K562 (cell line): ENCODE measurements at regions not wholly inside any gene's neighbourhood (a gene's known extent, or its start where the extent isn't known, plus 50 kb on each side); places are given as distances from the start of the nearest gene placed in this dataset.

ENCODE experiments used
- ATAC-seq: fragments of 200-7000 bp; cut with Tn5 transposase; 3 replicates; pipeline ENCODE4 v1.9.1; 2020; ENCODE audit warnings: moderate library complexity
- BruUV-seq: library from RNA; stranded (reverse); fragments of 400-500 nt; replicated peaks from 2 replicates; lab custom pipeline; 2021; lab: Mats Ljungman, UMichigan
- CTCF ChIA-PET: fragments of 300-600 bp; formaldehyde crosslinking; extraction: SDS; loops from one replicate; lab custom pipeline; 2021; ENCODE audit warnings: low intra/inter-chr PET ratio; lab: Yijun Ruan, JAX
- POLR2A ChIA-PET: fragments of 300-600, 350-650 bp; sonication (Branson Sonifier 250); formaldehyde crosslinking; extraction: SDS; loops from one replicate; lab custom pipeline; 2021; ENCODE audit warnings: antibody characterized with exemption, inconsistent platforms; lab: Yijun Ruan, JAX
- DNase-seq, 4 experiments: peaks; one replicate each; pipeline versions ENCODE4 v3.0.0 to v3.0.0-alpha.2; 2011 to 2018; ENCODE audit warnings: low spot score in 3 of 4, mixed read lengths in 3 of 4; ENCODE audit errors: extremely low read depth in 1 of 4
- FAIRE-seq: peaks from 2 replicates; lab custom pipeline; 2011; peaks lifted over from hg19 to GRCh38; lab: Jason Lieb, UNC
- H2AFZ ChIP-seq: 2 replicates; pipeline ENCODE4 v1.6.0; 2011; ENCODE audit warnings: low read depth, low read length, control low read depth, inconsistent platforms
- H3K27ac ChIP-seq: fragments of 200-600 bp; 3 replicates; pipeline ENCODE4 v1.8.0; 2011; ENCODE audit warnings: low read depth, mild to moderate bottlenecking, control low read depth, inconsistent platforms, low read length, moderate library complexity, mixed read lengths; ENCODE audit errors: extremely low read depth
- H3K27me3 ChIP-seq, 2 experiments: fragments of 300-600 bp in 1 of 2; 2 replicates in 1 of 2; 3 replicates in 1 of 2; pipeline versions ENCODE4 v1.6.0 to v1.8.0; 2011; ENCODE audit warnings: inconsistent platforms in 2 of 2, low read length in 2 of 2, mild to moderate bottlenecking in 1 of 2, mixed read lengths in 1 of 2, moderate library complexity in 1 of 2; ENCODE audit not compliant: control insufficient read depth in 2 of 2, insufficient read depth in 2 of 2
- H3K36me3 ChIP-seq: fragments of 300-600 bp; 3 replicates; pipeline ENCODE4 v1.8.0; 2011; ENCODE audit warnings: mild to moderate bottlenecking, low read length, inconsistent platforms; ENCODE audit not compliant: control insufficient read depth, insufficient read depth
- H3K4me1 ChIP-seq, 2 experiments: fragments of 200-600 bp in 1 of 2; replicated peaks in 1 of 2; 2 replicates in 1 of 2; 3 replicates in 1 of 2; pipeline versions ENCODE4 v1.5.1 to v1.8.0; 2011; ENCODE audit warnings: inconsistent platforms in 2 of 2, low read length in 2 of 2, mild to moderate bottlenecking in 1 of 2, mixed read lengths in 1 of 2, moderate library complexity in 1 of 2; ENCODE audit not compliant: control insufficient read depth in 2 of 2, insufficient read depth in 2 of 2
- H3K4me2 ChIP-seq: 2 replicates; pipeline ENCODE4 v1.6.1; 2011; ENCODE audit warnings: low read length, control low read depth, inconsistent platforms, mixed read lengths; ENCODE audit not compliant: insufficient read depth
- H3K4me3 ChIP-seq: fragments of 200-600 bp; sonication (generic), shearing (Covaris generic); 2 replicates; pipeline ENCODE4 v1.5.1; 2016; ENCODE audit warnings: control low read depth, inconsistent platforms
- H3K79me2 ChIP-seq: fragments of 200-600 bp; 3 replicates; pipeline ENCODE4 v1.8.0; 2011; ENCODE audit warnings: low read length, inconsistent platforms; ENCODE audit not compliant: control insufficient read depth, insufficient read depth
- H3K9ac ChIP-seq, 2 experiments: 2 replicates each; pipeline versions ENCODE4 v1.6.0 to v1.6.1; 2011; ENCODE audit warnings: low read depth in 2 of 2, low read length in 2 of 2, control low read depth in 1 of 2, inconsistent platforms in 1 of 2, mild to moderate bottlenecking in 1 of 2, mixed read lengths in 1 of 2; ENCODE audit not compliant: insufficient read depth in 1 of 2
- H3K9me1 ChIP-seq: one replicate; pipeline ENCODE4 v1.6.0; 2011; ENCODE audit warnings: inconsistent platforms, mild to moderate bottlenecking, low read length, moderate library complexity; ENCODE audit not compliant: control insufficient read depth, insufficient read depth
- H3K9me3 ChIP-seq: replicated peaks from 2 replicates; pipeline ENCODE4 v1.5.1; 2011; ENCODE audit warnings: low read depth, low read length, inconsistent platforms; ENCODE audit not compliant: control insufficient read depth, insufficient read depth
- H4K20me1 ChIP-seq: replicated peaks from 2 replicates; pipeline ENCODE4 v1.6.1; 2011; ENCODE audit warnings: low read length, inconsistent platforms, mixed read lengths; ENCODE audit not compliant: control insufficient read depth, insufficient read depth
- MBD2 ChIP-seq: sonication (generic); IDR thresholded peaks from 2 replicates; pipeline ENCODE4 v1.6.1; 2016; ENCODE audit warnings: low read depth, borderline replicate concordance
- PRPF4 ChIP-seq: fragments of 200-400 bp; formaldehyde crosslinking; IDR thresholded peaks from one replicate; pipeline ENCODE4 v1.6.1; 2017; ENCODE audit warnings: low read length, low read depth, mild to moderate bottlenecking; ENCODE audit not compliant: insufficient read depth, poor library complexity, severe bottlenecking
- RBM17 ChIP-seq: fragments of 200-400 bp; formaldehyde crosslinking; IDR thresholded peaks from 2 replicates; pipeline ENCODE4 v1.6.1; 2017; ENCODE audit warnings: low read depth, mild to moderate bottlenecking, low read length, borderline replicate concordance
- ZNF143 ChIP-seq: sonication (generic); formaldehyde crosslinking; IDR thresholded peaks from 2 replicates; pipeline ENCODE4 v1.9.0; 2022; ENCODE audit warnings: mild to moderate bottlenecking, missing genetic modification reagents
- ZNF232 ChIP-seq: sonication (generic); formaldehyde crosslinking; IDR thresholded peaks from 2 replicates; pipeline ENCODE4 v1.8.0; 2022; ENCODE audit warnings: mild to moderate bottlenecking, missing genetic modification reagents
- WGBS: fragments of 100-300 bp; shearing (Covaris generic); methylation state at CpG from one replicate; pipeline ENCODE4 v1.1.6; 2016; ENCODE audit warnings: low coverage, mixed read lengths; ENCODE audit not compliant: insufficient coverage; ENCODE audit errors: missing lambda C conversion rate; 5-methylcytosine and 5-hydroxymethylcytosine counted together
- in situ Hi-C: fragments of 300-500 bp; cut with MboI; formaldehyde crosslinking; loops from 4 replicates; pipeline ENCODE4 v1.15.0; 2018; ENCODE audit warnings: inconsistent platforms, mixed read lengths
- intact Hi-C: fragments of 100-400 bp; cut with micrococcal nuclease; formaldehyde crosslinking; loops from 2 replicates; pipeline ENCODE4 v1.14.2; 2022

GRCh38 chr5:104297076-104297475, 734.5 kb upstream of the NUDT12 start:
- in situ Hi-C loops (no loop called here), intact Hi-C loops (no loop called here)
- Histone ChIP-seq H3K9me1 (no peaks in the 10 kb centered on the region), H3K27me3 (no peaks in the 10 kb centered on the region), H3K9me3 (no peaks in the 10 kb centered on the region), H3K36me3 (no peaks in the 10 kb centered on the region), H3K79me2 (no peaks in the 10 kb centered on the region), H3K4me3 (no peak overlapping the region), H3K4me1 (no peaks in the 10 kb centered on the region), H3K4me2 (no peak overlapping the region), H3K27ac (no peak overlapping the region), H3K9ac (no peak overlapping the region), H2AFZ (no peak overlapping the region), H4K20me1 (no peaks in the 10 kb centered on the region)
- BruUV-seq: no TSS peak
- 23% methylated on average over 1 of the region's 1 CpG for WGBS
- POLR2A ChIA-PET: no interaction called here
- TF ChIP-seq ZNF143 (CRISPR knock-in tag) (no peak), RBM17 (no peak), PRPF4 (no peak), ZNF232 (CRISPR knock-in tag) (no peak)
- CTCF ChIA-PET: no interaction called here
- DNase-seq: no peak
- no peak for FAIRE-seq
- ATAC-seq: no peak

DNA sequence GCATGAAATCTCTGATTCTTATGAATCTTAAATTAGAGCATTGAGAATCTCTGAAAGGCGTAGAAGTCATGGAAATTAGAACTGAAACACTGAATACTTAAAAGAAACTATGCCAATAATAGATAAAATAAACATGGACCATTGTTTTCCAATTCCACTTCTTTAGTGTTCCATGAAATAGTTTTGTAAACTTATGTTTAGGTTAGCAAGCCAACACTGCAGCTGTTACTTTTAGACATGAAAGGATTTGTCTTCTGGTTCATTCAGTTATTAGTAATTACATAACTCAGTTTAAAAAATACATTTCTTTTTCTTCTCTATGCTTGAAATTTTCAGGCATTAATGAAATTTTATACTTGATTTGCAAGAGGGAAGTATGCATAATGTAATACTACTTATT, 733.4 kb upstream of the NUDT12 start:
- intact Hi-C loops: no loop called here
- H3K79me2 ChIP-seq: 0 out of 3 replicates have a peak, but pooled peaks cover 2% of the 10 kb centered on the region
- BruUV-seq: no TSS peak
- TF ChIP-seq MBD2: no peak
- FAIRE-seq (no peak), DNase-seq (no peak), ATAC-seq (no peak)
- POLR2A ChIA-PET: no interaction called here
- no peak overlapping the region for H2AFZ ChIP-seq
- no peaks in the 10 kb centered on the region for H3K9me3 ChIP-seq
- H3K4me2 ChIP-seq: no peak overlapping the region
- no peaks in the 10 kb centered on the region for H4K20me1 ChIP-seq
- H3K9me1 ChIP-seq: no peaks in the 10 kb centered on the region
- no peaks in the 10 kb centered on the region for H3K4me1 ChIP-seq
- H3K27ac ChIP-seq: no peak overlapping the region
- in situ Hi-C loops: no loop called here
- no peaks in the 10 kb centered on the region for H3K27me3 ChIP-seq
- H3K36me3 ChIP-seq: no peaks in the 10 kb centered on the region
- no peak overlapping the region for H3K4me3 ChIP-seq
- no peak overlapping the region for H3K9ac ChIP-seq
- CTCF ChIA-PET: no interaction called here
- 13% methylated on average over 1 of the region's 1 CpG for WGBS
